ENCODE measurements at regions not wholly inside any gene's neighbourhood (a gene's known extent, or its start where the extent isn't known, plus 50 kb on each side); places are given as distances from the start of the nearest gene placed in this dataset.

- Histone ChIP-seq H3K9me3 (ENCODE audit: control insufficient read depth, low read length) (no peaks in the 10 kb centered on the region), H3K9ac (ENCODE audit: extremely low read depth, low read length, poor library complexity, severe bottlenecking) (no peak overlapping the region), H3K27ac (ENCODE audit: low read depth, low read length) (no peak overlapping the region), H3K4me1 (ENCODE audit: control insufficient read depth, insufficient read depth, low read length) (no peaks in the 10 kb centered on the region), H3K27me3 (ENCODE audit: control insufficient read depth, insufficient read depth, low read length, poor library complexity, severe bottlenecking) (no peaks in the 10 kb centered on the region), H3K36me3 (ENCODE audit: control insufficient read depth, insufficient read depth, low read length) (no peaks in the 10 kb centered on the region), H3K4me3 (ENCODE audit: low read length) (no peak overlapping the region)
- Mint-ChIP-seq H3K27ac (no peak overlapping the region), H3K4me1 (peaks cover 2% of the 10 kb centered on the region), H3K36me3 (ENCODE audit: low read depth) (no peaks in the 10 kb centered on the region), H3K4me3 (no peak overlapping the region), H3K27me3 (ENCODE audit: insufficient read depth) (peaks cover 4% of the 10 kb centered on the region), H3K9me3 (no peaks in the 10 kb centered on the region)
- no peak for DNase-seq
- TF ChIP-seq CTCF (conservative IDR thresholded peaks at IDR 0.05): no peak
- 56 to 78% methylated on average over 2 of the region's 2 CpGs for WGBS, 2 experiments (ENCODE audit: insufficient coverage in 1 of 2, insufficient read length in 1 of 2)
These were observed 51.0 kb upstream of the PHF24 start for GRCh38 chr9:34907044-34907443.

- no peak overlapping the region for H3K9ac ChIP-seq (ENCODE audit: extremely low read depth, low read length, poor library complexity, severe bottlenecking)
- no peaks in the 10 kb centered on the region for H3K9me3 ChIP-seq (ENCODE audit: control insufficient read depth, low read length)
- TF ChIP-seq CTCF (conservative IDR thresholded peaks at IDR 0.05): peak; percentile 93
- WGBS, 2 experiments (ENCODE audit: insufficient coverage in 1 of 2, insufficient read length in 1 of 2): 30% methylated on average over 4 to 7 of the region's 7 CpGs
- Mint-ChIP-seq H3K36me3 (ENCODE audit: low read depth) (no peaks in the 10 kb centered on the region), H3K27me3 (ENCODE audit: insufficient read depth) (peaks cover 34% of the 10 kb centered on the region), H3K4me1 (no peaks in the 10 kb centered on the region), H3K4me3 (no peak overlapping the region), H3K27ac (no peak overlapping the region), H3K9me3 (no peaks in the 10 kb centered on the region)
- H3K4me1 ChIP-seq (ENCODE audit: control insufficient read depth, insufficient read depth, low read length): no peaks in the 10 kb centered on the region
- H3K27me3 ChIP-seq (ENCODE audit: control insufficient read depth, insufficient read depth, low read length, poor library complexity, severe bottlenecking): peaks cover 42% of the 10 kb centered on the region
- peak; percentile 94 for DNase-seq
- no peak overlapping the region for H3K4me3 ChIP-seq (ENCODE audit: low read length)
- H3K36me3 ChIP-seq (ENCODE audit: control insufficient read depth, insufficient read depth, low read length): no peaks in the 10 kb centered on the region
- H3K27ac ChIP-seq (ENCODE audit: low read depth, low read length): no peak overlapping the region
These were observed 58.4 kb upstream of the PHF24 start for GRCh38 chr9:34899535-34900158.

- Histone ChIP-seq H3K4me1 (ENCODE audit: control insufficient read depth, insufficient read depth, low read length) (no peaks in the 10 kb centered on the region), H3K4me3 (ENCODE audit: low read length) (no peak overlapping the region), H3K9me3 (ENCODE audit: control insufficient read depth, low read length) (no peaks in the 10 kb centered on the region), H3K27ac (ENCODE audit: low read depth, low read length) (no peak overlapping the region), H3K9ac (ENCODE audit: extremely low read depth, low read length, poor library complexity, severe bottlenecking) (no peak overlapping the region), H3K27me3 (ENCODE audit: control insufficient read depth, insufficient read depth, low read length, poor library complexity, severe bottlenecking) (peaks cover 50% of the 10 kb centered on the region), H3K36me3 (ENCODE audit: control insufficient read depth, insufficient read depth, low read length) (no peaks in the 10 kb centered on the region)
- no peak for DNase-seq
- peaks cover 42% of the 10 kb centered on the region for H3K27me3 Mint-ChIP-seq (ENCODE audit: insufficient read depth)
- H3K9me3 Mint-ChIP-seq: no peaks in the 10 kb centered on the region
- TF ChIP-seq CTCF (conservative IDR thresholded peaks at IDR 0.05): no peak
- H3K4me3 Mint-ChIP-seq: no peak overlapping the region
- H3K27ac Mint-ChIP-seq: no peak overlapping the region
- H3K4me1 Mint-ChIP-seq: no peaks in the 10 kb centered on the region
- H3K36me3 Mint-ChIP-seq (ENCODE audit: low read depth): no peaks in the 10 kb centered on the region
- WGBS, 2 experiments (ENCODE audit: insufficient coverage in 1 of 2, insufficient read length in 1 of 2): 74 to 76% methylated on average over 6 to 8 of the region's 8 CpGs
These were observed 59.2 kb upstream of the PHF24 start for GRCh38 chr9:34898846-34899245.
